GM12878 (cell line): ENCODE measurements at regions not wholly inside any gene's neighbourhood (a gene's known extent, or its start where the extent isn't known, plus 50 kb on each side); places are given as distances from the start of the nearest gene placed in this dataset.

ENCODE experiments used
- ATAC-seq: fragments of 200-7000 bp; cut with Tn5 transposase; 3 replicates; pipeline ENCODE4 v1.9.1; 2020; ENCODE audit warnings: mild to moderate bottlenecking, moderate library complexity
- BruUV-seq: library from RNA; stranded (reverse); fragments of 400-500 nt; replicated peaks from 2 replicates; lab custom pipeline; 2021; lab: Mats Ljungman, UMichigan
- CTCF ChIA-PET: fragments of 300-600 bp; sonication (Branson Sonifier 250); formaldehyde crosslinking; extraction: SDS; loops from one replicate; lab custom pipeline; 2021; ENCODE audit warnings: inconsistent platforms; lab: Yijun Ruan, JAX
- POLR2A ChIA-PET: fragments of 350-600 bp; formaldehyde crosslinking; extraction: SDS; loops from one replicate; lab custom pipeline; 2021; ENCODE audit warnings: inconsistent platforms; lab: Charles Lee
- RAD21 ChIA-PET: fragments of 300-600 bp; sonication (Branson Sonifier 250); formaldehyde crosslinking; loops from one replicate; lab custom pipeline; 2023; ENCODE audit warnings: antibody characterized with exemption; ENCODE audit not compliant: unreplicated experiment; lab: Charles Lee
- SMC1A ChIA-PET: fragments of 300-600 bp; sonication (Branson Sonifier 250); formaldehyde crosslinking; loops from one replicate; lab custom pipeline; 2023; ENCODE audit not compliant: unreplicated experiment, uncharacterized antibody; lab: Charles Lee
- DNase-seq: peaks from one replicate; pipeline ENCODE4 v3.0.0-alpha.2; 2011; ENCODE audit warnings: low read depth, low spot score
- FAIRE-seq: peaks from 3 replicates; lab custom pipeline; 2011; peaks lifted over from hg19 to GRCh38; lab: Jason Lieb, UNC
- H2AFZ ChIP-seq: 2 replicates; pipeline ENCODE4 v1.6.0; 2011; ENCODE audit warnings: low read depth, low read length, control low read depth; ENCODE audit not compliant: control insufficient read depth
- H3K27ac ChIP-seq: 2 replicates; pipeline ENCODE4 v1.5.1; 2011; ENCODE audit warnings: control low read depth; ENCODE audit not compliant: control insufficient read depth, insufficient read depth
- H3K27me3 ChIP-seq, 2 experiments: replicated peaks in 1 of 2; 2 replicates each; pipeline versions ENCODE4 v1.6.0 to v1.6.1; 2011; ENCODE audit warnings: low read length in 1 of 2; ENCODE audit not compliant: control insufficient read depth in 2 of 2, insufficient read depth in 2 of 2
- H3K36me3 ChIP-seq, 2 experiments: 2 replicates each; pipeline ENCODE4 v1.5.1; 2011; ENCODE audit warnings: low read length in 1 of 2; ENCODE audit not compliant: control insufficient read depth in 2 of 2, insufficient read depth in 2 of 2
- H3K4me1 ChIP-seq: 2 replicates; pipeline ENCODE4 v1.6.1; 2011; ENCODE audit warnings: mild to moderate bottlenecking, low read length, moderate library complexity, mixed read lengths; ENCODE audit not compliant: control insufficient read depth, insufficient read depth
- H3K4me2 ChIP-seq: 2 replicates; pipeline ENCODE4 v1.6.0; 2011; ENCODE audit warnings: control low read depth; ENCODE audit not compliant: control insufficient read depth, insufficient read depth
- H3K4me3 ChIP-seq: fragments of 200-600 bp; sonication (generic); 2 replicates; pipeline ENCODE4 v1.5.1; 2016
- H3K79me2 ChIP-seq: 2 replicates; pipeline ENCODE4 v1.6.0; 2011; ENCODE audit warnings: low read length; ENCODE audit not compliant: control insufficient read depth, insufficient read depth
- H3K9ac ChIP-seq: 2 replicates; pipeline ENCODE4 v1.8.0; 2011; ENCODE audit warnings: low read length, control low read depth, mixed read lengths; ENCODE audit not compliant: control insufficient read depth, insufficient read depth
- H3K9me3 ChIP-seq: replicated peaks from 3 replicates; pipeline ENCODE4 v1.5.1; 2011; ENCODE audit warnings: mild to moderate bottlenecking, low read length; ENCODE audit not compliant: control insufficient read depth, insufficient read depth
- H4K20me1 ChIP-seq: 2 replicates; pipeline ENCODE4 v1.6.0; 2011; ENCODE audit not compliant: control insufficient read depth, insufficient read depth
- ELK1 ChIP-seq: IDR thresholded peaks from 2 replicates; pipeline ENCODE4 v1.6.1; 2012; ENCODE audit warnings: low read depth, low read length, improper control_type of control experiment
- FOXK2 ChIP-seq: fragments of 450-650 bp; IDR thresholded peaks from 2 replicates; pipeline ENCODE4 v1.6.1; 2017; ENCODE audit warnings: mild to moderate bottlenecking, moderate library complexity
- KLF5 ChIP-seq: fragments of 450-650 bp; IDR thresholded peaks from 2 replicates; pipeline ENCODE4 v1.6.1; 2014; ENCODE audit warnings: mild to moderate bottlenecking; ENCODE audit not compliant: partially characterized antibody
- NBN ChIP-seq: fragments of 450-650 bp; IDR thresholded peaks from 2 replicates; pipeline ENCODE4 v1.6.1; 2016
- NR2C2 ChIP-seq: IDR thresholded peaks from 2 replicates; pipeline ENCODE4 v1.6.1; 2011; ENCODE audit warnings: borderline replicate concordance, low read depth; ENCODE audit not compliant: control insufficient read depth, insufficient read length
- PAX8 ChIP-seq: fragments of 450-650 bp; IDR thresholded peaks from 2 replicates; pipeline ENCODE4 v1.6.1; 2017; ENCODE audit warnings: mild to moderate bottlenecking, moderate library complexity
- PKNOX1 ChIP-seq: fragments of 450-650 bp; IDR thresholded peaks from 2 replicates; pipeline ENCODE4 v1.6.1; 2016; ENCODE audit warnings: mild to moderate bottlenecking
- RELA ChIP-seq: fragments of 450-650 bp; IDR thresholded peaks from 2 replicates; pipeline ENCODE4 v1.8.0; 2014; ENCODE audit warnings: borderline replicate concordance; ENCODE audit not compliant: partially characterized antibody
- SIN3A ChIP-seq: IDR thresholded peaks from 2 replicates; pipeline ENCODE4 v1.6.1; 2012; ENCODE audit warnings: low read depth, low read length, improper control_type of control experiment
- SMAD1 ChIP-seq: fragments of 450-650 bp; IDR thresholded peaks from 2 replicates; pipeline ENCODE4 v1.6.1; 2018; ENCODE audit warnings: mild to moderate bottlenecking, low read depth; ENCODE audit not compliant: partially characterized antibody
- SMC3 ChIP-seq: IDR thresholded peaks from 2 replicates; pipeline ENCODE4 v1.6.1; 2011; ENCODE audit warnings: low read length, improper control_type of control experiment, borderline replicate concordance
- SUPT20H ChIP-seq: IDR thresholded peaks from 2 replicates; pipeline ENCODE4 v1.6.1; 2011; ENCODE audit warnings: low read depth, mild to moderate bottlenecking, low read length, moderate library complexity, borderline replicate concordance; ENCODE audit not compliant: control insufficient read depth
- WGBS: methylation state at CpG from one replicate; pipeline ENCODE4 v1.1.6; 2016; ENCODE audit warnings: low lambda C conversion rate; ENCODE audit not compliant: insufficient replicate concordance, insufficient coverage; ENCODE audit errors: missing lambda C conversion rate; 5-methylcytosine and 5-hydroxymethylcytosine counted together
- in situ Hi-C: fragments of 300-500 bp; cut with MboI; formaldehyde crosslinking; loops from 9 replicates; pipeline ENCODE4 v1.14.3; 2018; ENCODE audit warnings: mixed read lengths
- intact Hi-C: fragments of 100-400 bp; cut with micrococcal nuclease; formaldehyde crosslinking; loops from one replicate; pipeline ENCODE4 v1.14.2; 2022; ENCODE audit not compliant: unreplicated experiment
- TF ChIP-seq, protein P1 (sequence below): IDR thresholded peaks from 2 replicates; pipeline ENCODE4 v1.6.1; 2011; ENCODE audit warnings: mild to moderate bottlenecking, low read depth, low read length, moderate library complexity; ENCODE audit not compliant: insufficient replicate concordance
- TF ChIP-seq, protein P2 (sequence below): fragments of 450-650 bp; formaldehyde crosslinking; IDR thresholded peaks from 2 replicates; pipeline ENCODE4 v1.4.0; 2022; ENCODE audit warnings: mild to moderate bottlenecking, moderate library complexity

GRCh38 chr7:131196803-131197202, 130.9 kb upstream of the MKLN1 start:
- Histone ChIP-seq H3K9ac (no peak overlapping the region), H3K4me2 (no peak overlapping the region), H3K27ac (no peak overlapping the region), H3K9me3 (no peaks in the 10 kb centered on the region), H4K20me1 (no peaks in the 10 kb centered on the region), H3K4me3 (no peak overlapping the region), H3K79me2 (no peaks in the 10 kb centered on the region), H3K27me3 (no peaks in the 10 kb centered on the region)
- ChIA-PET SMC1A (interaction anchor here (1.1 kb wide), 2 partner anchors 9 to 107 kb away, joined by 3 read pairs; no protein-coding TSS in a partner anchor), RAD21 (interaction anchor here (0.6 kb wide), 1 partner anchor 454 kb away, joined by 3 read pairs; no protein-coding TSS in a partner anchor), POLR2A (interaction anchor here (0.7 to 2.2 kb wide), 3 partner anchors 12 to 86 kb away, joined by 3 to 4 read pairs (median 3); no protein-coding TSS in a partner anchor), CTCF (interaction anchor here (0.9 to 1.6 kb wide), 3 partner anchors 9 to 300 kb away, joined by 3 to 5 read pairs (median 3); no protein-coding TSS in a partner anchor)
- intact Hi-C loops, result no loop called here
- no peak for FAIRE-seq
- in situ Hi-C loops, result no loop called here
- no peak for DNase-seq
- no peak for ATAC-seq
- BruUV-seq, result no TSS peak
- 92% methylated on average over 4 of the region's 4 CpGs for WGBS
- no peak for TF ChIP-seq SMAD1
- TF ChIP-seq FOXK2, result no peak
- no peak for TF ChIP-seq KLF5
- TF ChIP-seq, protein P1, sequence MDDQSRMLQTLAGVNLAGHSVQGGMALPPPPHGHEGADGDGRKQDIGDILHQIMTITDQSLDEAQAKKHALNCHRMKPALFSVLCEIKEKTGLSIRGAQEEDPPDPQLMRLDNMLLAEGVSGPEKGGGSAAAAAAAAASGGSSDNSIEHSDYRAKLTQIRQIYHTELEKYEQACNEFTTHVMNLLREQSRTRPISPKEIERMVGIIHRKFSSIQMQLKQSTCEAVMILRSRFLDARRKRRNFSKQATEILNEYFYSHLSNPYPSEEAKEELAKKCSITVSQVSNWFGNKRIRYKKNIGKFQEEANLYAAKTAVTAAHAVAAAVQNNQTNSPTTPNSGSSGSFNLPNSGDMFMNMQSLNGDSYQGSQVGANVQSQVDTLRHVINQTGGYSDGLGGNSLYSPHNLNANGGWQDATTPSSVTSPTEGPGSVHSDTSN, result no peak
- TF ChIP-seq NBN, result no peak
- TF ChIP-seq SUPT20H, result no peak
- TF ChIP-seq RELA, result no peak
- TF ChIP-seq PAX8, result no peak
- no peak for TF ChIP-seq PKNOX1
- TF ChIP-seq NR2C2, result no peak
- no peak for TF ChIP-seq ELK1
- TF ChIP-seq, protein P2, sequence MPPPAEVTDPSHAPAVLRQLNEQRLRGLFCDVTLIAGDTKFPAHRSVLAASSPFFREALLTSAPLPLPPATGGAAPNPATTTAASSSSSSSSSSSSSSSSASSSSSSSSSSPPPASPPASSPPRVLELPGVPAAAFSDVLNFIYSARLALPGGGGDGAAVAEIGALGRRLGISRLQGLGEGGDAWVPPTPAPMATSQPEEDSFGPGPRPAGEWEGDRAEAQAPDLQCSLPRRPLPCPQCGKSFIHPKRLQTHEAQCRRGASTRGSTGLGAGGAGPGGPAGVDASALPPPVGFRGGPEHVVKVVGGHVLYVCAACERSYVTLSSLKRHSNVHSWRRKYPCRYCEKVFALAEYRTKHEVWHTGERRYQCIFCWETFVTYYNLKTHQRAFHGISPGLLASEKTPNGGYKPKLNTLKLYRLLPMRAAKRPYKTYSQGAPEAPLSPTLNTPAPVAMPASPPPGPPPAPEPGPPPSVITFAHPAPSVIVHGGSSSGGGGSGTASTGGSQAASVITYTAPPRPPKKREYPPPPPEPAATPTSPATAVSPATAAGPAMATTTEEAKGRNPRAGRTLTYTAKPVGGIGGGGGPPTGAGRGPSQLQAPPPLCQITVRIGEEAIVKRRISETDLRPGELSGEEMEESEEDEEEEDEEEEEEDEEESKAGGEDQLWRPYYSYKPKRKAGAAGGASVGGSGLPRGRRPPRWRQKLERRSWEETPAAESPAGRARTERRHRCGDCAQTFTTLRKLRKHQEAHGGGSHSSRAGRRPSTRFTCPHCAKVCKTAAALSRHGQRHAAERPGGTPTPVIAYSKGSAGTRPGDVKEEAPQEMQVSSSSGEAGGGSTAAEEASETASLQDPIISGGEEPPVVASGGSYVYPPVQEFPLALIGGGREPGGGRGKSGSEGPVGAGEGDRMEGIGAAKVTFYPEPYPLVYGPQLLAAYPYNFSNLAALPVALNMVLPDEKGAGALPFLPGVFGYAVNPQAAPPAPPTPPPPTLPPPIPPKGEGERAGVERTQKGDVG (CRISPR knock-in tag), result no peak
- no peak for TF ChIP-seq SMC3
- no peak for TF ChIP-seq SIN3A
- TF ChIP-seq, all 136 proteins: peak for 0
- Histone ChIP-seq H3K4me1 (no peaks in the 10 kb centered on the region), H2AFZ (no peak overlapping the region), H3K36me3 (no peaks in the 10 kb centered on the region)
